T1000 (cell line): ENCODE measurements at regions not wholly inside any gene's neighbourhood (a gene's known extent, or its start where the extent isn't known, plus 50 kb on each side); places are given as distances from the start of the nearest gene placed in this dataset.
"Not testable (repeated sequence)": the region's sequence is repeated elsewhere in the genome, so short reads cannot be mapped to it uniquely, and the experiment has no call there.

Experiments
- DNase-seq: peaks from one replicate; lab custom pipeline; 2025; ENCODE audit warnings: mixed read lengths; lab: John Stamatoyannopoulos, UW

GRCh38 chr9:79087133-79087532 lies 484.6 kb upstream of the TLE4 start:
- DNase-seq = no peak

GRCh38 chr9:79089054-79089560 lies 482.7 kb upstream of the TLE4 start:
- DNase-seq = no peak

GRCh38 chr9:79089851-79090250 lies 481.9 kb upstream of the TLE4 start:
- DNase-seq = not testable (repeated sequence)

GRCh38 chr9:79103257-79103656 lies 468.5 kb upstream of the TLE4 start:
- not testable (repeated sequence) for DNase-seq

- DNase-seq = no peak
Measured at GRCh38 chr9:79104216-79104615, 467.5 kb upstream of the TLE4 start.

- DNase-seq = no peak
Measured at GRCh38 chr9:79104951-79105350, 466.8 kb upstream of the TLE4 start.

GRCh38 chr9:79107911-79108676 lies 463.7 kb upstream of the TLE4 start:
- no peak for DNase-seq

GRCh38 chr9:79111653-79112052 lies 460.1 kb upstream of the TLE4 start:
- DNase-seq = no peak

- no peak for DNase-seq
Measured at GRCh38 chr9:79115176-79115575, 456.6 kb upstream of the TLE4 start.

- DNase-seq = no peak
Measured at GRCh38 chr9:79116041-79116440, 455.7 kb upstream of the TLE4 start.

- DNase-seq = no peak
Measured at GRCh38 chr9:79116709-79117108, 455.1 kb upstream of the TLE4 start.

- DNase-seq = no peak
Measured at GRCh38 chr9:79120533-79120932, 451.2 kb upstream of the TLE4 start.

GRCh38 chr9:79120941-79121340 lies 450.8 kb upstream of the TLE4 start:
- no peak for DNase-seq

- no peak for DNase-seq
Measured at GRCh38 chr9:79123415-79123814, 448.4 kb upstream of the TLE4 start.

GRCh38 chr9:79127661-79128060 lies 444.1 kb upstream of the TLE4 start:
- DNase-seq = no peak

GRCh38 chr9:79129865-79130480 lies 441.8 kb upstream of the TLE4 start:
- peak; percentile 24 for DNase-seq

- DNase-seq = no peak
Measured at GRCh38 chr9:79131246-79131774, 440.5 kb upstream of the TLE4 start.

- no peak for DNase-seq
Measured at GRCh38 chr9:79131824-79132377, 439.9 kb upstream of the TLE4 start.

- peak; percentile 3 for DNase-seq
Measured at GRCh38 chr9:79134654-79135053, 437.1 kb upstream of the TLE4 start.

- DNase-seq = no peak
Measured at GRCh38 chr9:79135681-79136415, 435.9 kb upstream of the TLE4 start.

GRCh38 chr9:79140751-79141150 lies 431.0 kb upstream of the TLE4 start:
- no peak for DNase-seq

- DNase-seq = no peak
Measured at GRCh38 chr9:79143211-79143610, 428.6 kb upstream of the TLE4 start.
